GM18858 (cell line): ENCODE measurements at regions not wholly inside any gene's neighbourhood (a gene's known extent, or its start where the extent isn't known, plus 50 kb on each side); places are given as distances from the start of the nearest gene placed in this dataset.

ENCODE experiments used
- ATAC-seq: cut with Tn5 transposase; IDR thresholded peaks from one replicate; pipeline ENCODE4 v1.9.1; 2021; ENCODE audit not compliant: unreplicated experiment

- ATAC-seq = no peak
Measured at GRCh38 chr9:20200581-20200980, 411.7 kb upstream of the SLC24A2 start.

- no peak for ATAC-seq
Measured at GRCh38 chr9:20199111-20199510, 410.3 kb upstream of the SLC24A2 start.

DNA sequence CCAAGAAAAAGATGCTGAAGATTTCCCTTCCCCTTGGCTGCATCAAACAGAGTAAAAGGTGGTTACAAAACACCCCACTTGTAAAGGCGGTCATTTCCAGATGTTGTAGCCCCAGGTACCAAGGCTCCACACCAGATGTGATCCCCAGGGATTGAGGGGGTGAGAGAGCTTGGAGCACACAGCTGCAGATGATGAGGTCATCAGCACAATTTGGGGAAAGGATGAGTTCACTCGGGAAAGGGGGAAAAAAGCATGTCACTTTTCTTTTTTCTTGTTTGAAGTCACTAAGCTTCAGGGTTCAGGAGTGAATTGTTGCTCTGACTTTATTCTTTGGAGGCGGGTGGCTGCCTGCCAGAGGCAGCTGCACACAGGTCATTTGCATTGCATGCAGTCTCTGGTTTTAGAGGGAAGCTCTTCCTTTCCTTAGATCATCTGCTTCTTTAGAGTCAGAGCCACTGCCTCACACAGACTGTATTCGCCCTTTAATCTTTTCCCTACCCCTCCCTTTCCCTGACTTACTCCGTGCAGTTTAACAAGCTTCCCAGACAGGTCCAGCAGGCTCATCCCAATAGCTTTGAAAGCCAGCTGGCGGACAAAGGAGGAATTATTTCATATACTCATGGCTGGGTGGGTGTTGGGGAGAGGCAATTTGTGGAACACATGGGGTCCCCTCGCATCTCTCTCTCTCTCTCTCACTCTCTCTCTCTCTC is 409.3 kb upstream of the SLC24A2 start:
- ATAC-seq = no peak

GRCh38 chr9:20191228-20191840 is 402.5 kb upstream of the SLC24A2 start:
- no peak for ATAC-seq

- ATAC-seq = no peak
Measured at GRCh38 chr9:20189871-20190270, 401.0 kb upstream of the SLC24A2 start.

DNA sequence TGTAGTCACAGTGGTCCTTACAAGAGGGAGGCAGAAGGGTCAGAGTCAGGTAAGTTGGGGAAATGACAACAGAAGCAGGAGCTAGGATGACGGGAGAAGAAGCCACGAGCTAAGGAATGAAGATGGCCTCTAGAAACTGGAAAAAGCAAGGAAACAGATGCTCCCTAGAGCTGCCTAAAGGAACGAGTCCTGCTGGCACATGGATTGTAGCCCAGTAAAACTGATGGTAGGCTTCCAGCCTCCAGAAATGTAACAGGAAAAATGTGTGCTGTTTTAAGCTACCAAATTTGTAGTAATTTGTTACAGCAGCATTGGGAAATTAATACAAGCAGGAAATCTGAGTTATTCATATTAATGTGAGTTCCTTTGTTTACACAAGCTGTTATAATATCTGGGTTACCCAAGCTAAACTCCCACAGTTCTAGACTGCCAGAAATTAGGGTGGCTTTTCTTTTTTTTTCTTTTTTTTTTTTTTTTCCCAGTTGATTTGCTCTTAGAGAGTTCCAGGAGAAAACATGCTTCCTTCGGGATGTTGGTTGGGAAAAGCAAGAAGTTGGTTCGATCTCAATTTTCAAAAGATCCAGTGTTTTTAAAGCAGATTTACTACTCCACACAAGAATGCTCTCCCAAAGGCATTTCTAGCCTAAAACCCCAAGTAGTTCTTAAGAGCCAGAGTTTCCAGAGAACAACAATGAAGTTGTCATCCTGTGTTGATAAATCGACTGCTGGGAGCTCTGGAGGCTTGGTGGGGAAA is 400.0 kb upstream of the SLC24A2 start:
- no peak for ATAC-seq

- no peak for ATAC-seq
Measured at GRCh38 chr9:20187318-20187717, 398.5 kb upstream of the SLC24A2 start.

GRCh38 chr9:20186823-20187222 is 398.0 kb upstream of the SLC24A2 start:
- no peak for ATAC-seq

DNA sequence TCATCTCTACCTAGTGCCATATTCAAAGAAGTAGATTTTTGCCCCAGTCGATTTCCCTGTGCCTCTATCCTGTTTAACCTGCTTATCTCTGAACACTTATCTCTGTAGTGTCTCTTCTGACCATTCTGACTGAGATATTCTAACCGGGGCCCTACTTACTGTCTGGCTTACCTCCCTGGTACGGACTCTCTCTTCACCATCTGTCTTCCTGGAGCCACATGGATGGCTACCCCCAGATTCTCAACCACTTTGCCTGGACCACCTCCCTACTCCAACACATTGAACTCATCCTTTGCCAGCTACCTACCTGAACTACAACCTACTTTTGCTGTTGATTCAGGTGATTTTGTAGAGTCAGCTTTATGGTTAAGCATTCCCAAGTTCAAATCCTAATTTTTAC is 397.4 kb upstream of the SLC24A2 start:
- ATAC-seq = no peak

DNA sequence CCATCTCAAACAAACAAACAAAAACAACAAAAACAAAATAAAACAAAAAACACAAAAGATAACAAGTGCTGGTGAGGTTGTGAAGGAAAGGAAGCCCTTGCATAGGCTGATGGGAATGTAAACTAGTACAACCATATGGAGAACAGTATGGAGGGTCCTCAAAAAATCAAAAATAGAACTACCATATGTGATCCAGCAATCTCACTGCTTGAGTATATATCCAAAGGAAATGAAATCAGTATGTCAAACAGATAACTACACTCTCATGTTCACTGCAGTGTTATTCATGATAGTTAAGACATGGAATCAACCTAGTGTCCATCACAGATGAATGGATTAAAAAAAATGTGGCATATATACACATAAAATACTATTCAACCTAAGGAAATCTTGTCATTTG is 395.7 kb upstream of the SLC24A2 start:
- ATAC-seq = no peak

DNA sequence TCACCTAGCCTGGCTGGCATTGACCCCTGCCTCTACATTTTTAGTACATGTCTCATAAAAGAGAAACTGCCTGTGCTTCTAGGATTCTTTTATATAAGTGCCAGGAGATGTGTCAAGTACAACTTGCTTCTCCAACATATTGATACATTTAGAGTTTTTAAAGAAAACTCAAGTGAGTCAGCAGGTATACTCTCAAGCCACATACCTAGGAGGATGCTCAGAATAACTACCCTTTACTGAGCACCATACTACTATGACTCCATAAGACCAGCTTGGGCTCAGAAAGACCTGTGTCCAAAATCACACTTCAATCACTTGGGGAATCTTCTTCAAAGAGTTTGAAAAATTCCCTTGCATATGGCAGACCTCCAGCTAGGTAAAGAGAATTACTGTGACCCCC is 389.8 kb upstream of the SLC24A2 start:
- ATAC-seq = no peak

GRCh38 chr9:20178197-20178596 is 389.4 kb upstream of the SLC24A2 start:
- no peak for ATAC-seq

- ATAC-seq = no peak
Measured at GRCh38 chr9:20170122-20170521, 381.3 kb upstream of the SLC24A2 start.

DNA sequence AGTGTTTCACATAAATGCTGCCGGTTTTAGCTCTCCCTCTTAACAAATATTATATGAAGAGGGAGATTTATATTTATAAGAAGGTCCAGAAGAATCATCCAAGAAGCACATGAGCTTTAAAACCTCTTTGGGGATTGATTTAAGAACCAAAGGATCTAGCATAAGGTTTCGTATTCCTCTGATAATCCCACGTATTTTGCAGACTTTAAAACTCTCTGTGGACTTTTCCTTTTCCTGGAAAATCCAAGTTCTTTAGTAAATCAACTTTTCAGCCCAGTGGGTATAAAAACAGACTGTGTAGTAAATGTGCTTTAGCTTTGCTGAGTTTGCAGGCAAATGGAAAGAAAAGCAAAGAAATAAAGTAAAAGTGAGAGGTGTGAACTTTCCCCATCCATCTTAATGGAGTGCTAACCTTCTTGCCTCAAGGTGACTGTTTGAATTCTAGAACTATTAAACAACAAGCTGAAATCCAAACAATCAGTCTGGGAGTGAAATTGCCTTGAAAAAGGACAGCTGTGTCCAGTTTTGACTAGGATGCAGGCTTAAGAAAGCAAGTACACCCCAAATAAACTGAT is 363.4 kb upstream of the SLC24A2 start:
- no peak for ATAC-seq

DNA sequence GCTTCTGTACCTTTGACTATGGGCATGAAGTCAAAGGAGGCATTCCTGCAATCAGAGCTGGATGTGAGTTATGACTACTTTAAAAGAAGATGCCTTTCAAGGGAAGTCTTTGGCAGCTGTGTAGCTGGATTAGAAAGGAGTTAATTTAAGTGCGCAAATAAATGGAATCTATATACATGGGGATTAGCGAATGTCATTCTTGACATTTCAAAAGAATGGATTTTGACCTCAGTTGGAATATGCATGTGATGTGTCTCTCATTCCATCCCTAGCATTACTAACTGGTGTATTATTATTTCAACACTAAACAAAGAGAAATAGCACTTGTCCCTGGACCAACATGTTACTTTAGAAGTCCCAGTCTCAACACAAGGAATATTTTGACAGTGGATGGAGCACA is 359.6 kb upstream of the SLC24A2 start:
- no peak for ATAC-seq

GRCh38 chr9:20144197-20144596 is 355.4 kb upstream of the SLC24A2 start:
- ATAC-seq = no peak

DNA sequence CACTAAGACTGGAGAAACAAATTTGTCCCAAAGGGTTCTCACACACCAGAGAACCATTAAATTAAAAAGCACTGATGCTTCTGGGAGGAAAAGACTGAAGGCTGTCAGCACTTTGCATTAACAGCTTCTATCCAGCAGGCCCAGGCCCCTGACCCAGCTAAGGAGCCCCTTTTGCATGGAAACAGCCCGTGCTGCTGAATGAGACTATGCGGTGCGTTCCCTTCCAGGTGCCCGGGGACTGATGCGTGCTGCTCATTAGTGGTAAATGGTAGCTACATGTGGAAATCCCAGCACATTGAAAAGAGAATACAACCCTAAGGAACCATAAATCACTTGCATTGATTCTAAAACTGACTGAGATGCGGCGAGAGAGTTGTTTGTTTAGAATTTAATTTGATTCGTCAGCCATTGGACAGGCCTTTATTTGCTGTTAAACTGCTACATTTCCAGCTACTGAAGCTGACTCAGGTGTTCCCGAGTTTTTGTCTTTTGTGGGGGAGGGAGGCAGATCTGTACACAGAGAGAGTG is 351.0 kb upstream of the SLC24A2 start:
- no peak for ATAC-seq

DNA sequence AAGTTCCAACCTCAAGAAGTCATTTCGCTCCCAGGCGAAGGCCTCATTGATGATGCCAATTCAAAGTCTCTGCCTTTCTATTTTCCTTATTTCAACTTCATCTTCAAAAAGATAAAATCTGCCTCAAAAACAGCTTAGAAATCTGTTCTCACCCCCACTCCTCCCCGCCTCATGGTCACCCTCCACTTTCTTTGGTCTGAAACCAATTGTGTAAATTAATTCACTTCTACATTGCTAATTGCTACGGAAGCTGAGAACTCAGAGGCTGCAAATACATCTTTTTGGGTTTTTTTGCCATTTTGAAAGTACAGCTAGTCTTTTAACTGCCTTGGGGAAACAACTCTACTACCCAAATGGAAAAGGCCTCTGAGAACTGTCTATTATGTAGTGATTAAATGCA is 350.0 kb upstream of the SLC24A2 start:
- ATAC-seq = no peak

GRCh38 chr9:20138116-20138515 is 349.3 kb upstream of the SLC24A2 start:
- ATAC-seq = no peak

DNA sequence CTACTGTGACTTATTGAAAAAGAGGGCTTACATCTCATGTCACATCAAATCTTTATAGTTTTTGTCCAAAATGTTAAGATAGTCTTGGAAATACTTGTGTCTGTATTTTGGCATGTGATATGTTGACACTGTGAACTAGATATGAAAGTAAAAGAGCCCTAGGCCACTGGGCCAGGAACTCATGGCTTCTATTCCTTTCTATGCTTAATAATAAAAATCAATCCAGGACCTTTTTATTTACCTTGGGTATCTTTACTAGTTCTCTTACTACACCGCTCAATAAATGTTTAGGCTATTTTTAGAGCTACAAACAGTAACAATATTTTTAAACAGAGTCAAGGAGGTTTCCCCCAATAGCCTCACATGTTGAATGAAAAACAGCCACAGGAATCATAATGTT is 348.6 kb upstream of the SLC24A2 start:
- no peak for ATAC-seq

- no peak for ATAC-seq
Measured at GRCh38 chr9:20135119-20135697, 346.4 kb upstream of the SLC24A2 start.
